ENCODE measurements at regions not wholly inside any gene's neighbourhood (a gene's known extent, or its start where the extent isn't known, plus 50 kb on each side); places are given as distances from the start of the nearest gene placed in this dataset.

DNA sequence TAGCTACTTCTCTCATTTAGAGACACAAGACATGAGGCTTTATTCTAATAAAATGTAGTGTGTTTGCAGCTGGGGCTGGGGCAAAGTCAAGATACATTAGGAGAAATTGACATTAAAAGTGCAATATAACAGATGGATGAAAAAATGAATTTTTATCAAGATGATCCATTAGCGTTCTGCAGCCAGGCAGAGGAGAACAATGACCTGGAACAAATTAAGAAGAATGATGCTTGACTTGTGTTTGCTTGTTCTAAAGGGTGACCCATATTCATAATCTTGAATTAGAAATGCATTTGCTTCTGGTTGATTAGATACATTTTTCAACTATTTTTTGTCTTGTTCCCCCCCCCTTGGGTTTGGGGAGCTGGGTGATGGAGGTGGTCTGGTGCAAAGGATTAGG lies 439.5 kb upstream of the BOD1L1 start:
- no peak overlapping the region for H4K8ac ChIP-seq (replicated peaks; ENCODE audit: insufficient read length, low read depth, low read length)
- no peak overlapping the region for H2AFZ ChIP-seq (ENCODE audit: low read length)
- no peaks in the 10 kb centered on the region for H3K79me2 ChIP-seq (ENCODE audit: insufficient read depth, low read length)
- H4K91ac ChIP-seq (ENCODE audit: insufficient read length, low read depth, low read length) = no peak overlapping the region
- WGBS (ENCODE audit: extremely low coverage, insufficient read length, low lambda C conversion rate) = no CpG with 5 or more reads among the region's 1 CpG
- Mint-ChIP-seq H3K27me3 (ENCODE audit: low read depth) (peaks cover 3% of the 10 kb centered on the region), H3K4me1 (peaks cover 26 to 30% of the 10 kb centered on the region in 2 experiments), H3K27ac (no peak overlapping the region), H3K4me3 (no peak overlapping the region), H3K9me3 (peaks cover 1 to 6% of the 10 kb centered on the region in 2 experiments; a peak in 4 of 5 replicates), H3K36me3 (ENCODE audit: insufficient read depth in 1 of 3, low read depth in 3 of 3) (peaks cover 2 to 4% (median 3%) of the 10 kb centered on the region in 3 experiments; a peak in 4 of 7 replicates)
- no peak overlapping the region for H2BK20ac ChIP-seq (ENCODE audit: low read depth, low read length, poor library complexity, severe bottlenecking)
- no peaks in the 10 kb centered on the region for H3K27me3 ChIP-seq (ENCODE audit: insufficient read depth, low read length)
- no peak overlapping the region for H2BK120ac ChIP-seq (ENCODE audit: low read depth, low read length, poor library complexity, severe bottlenecking)
- H3K4me1 ChIP-seq (ENCODE audit: insufficient read depth, low read length) = peaks cover 3% of the 10 kb centered on the region; the same call in 1 of the 2 replicates
- no peaks in the 10 kb centered on the region for H4K20me1 ChIP-seq (ENCODE audit: control insufficient read depth, insufficient read depth, insufficient read length)
- H3K4me2 ChIP-seq (ENCODE audit: insufficient read depth, insufficient read length, low read length) = no peak overlapping the region
- no peak for DNase-seq
- no peak overlapping the region for H3K23ac ChIP-seq (ENCODE audit: insufficient read length, low read depth, low read length)
- TF ChIP-seq, protein P1, sequence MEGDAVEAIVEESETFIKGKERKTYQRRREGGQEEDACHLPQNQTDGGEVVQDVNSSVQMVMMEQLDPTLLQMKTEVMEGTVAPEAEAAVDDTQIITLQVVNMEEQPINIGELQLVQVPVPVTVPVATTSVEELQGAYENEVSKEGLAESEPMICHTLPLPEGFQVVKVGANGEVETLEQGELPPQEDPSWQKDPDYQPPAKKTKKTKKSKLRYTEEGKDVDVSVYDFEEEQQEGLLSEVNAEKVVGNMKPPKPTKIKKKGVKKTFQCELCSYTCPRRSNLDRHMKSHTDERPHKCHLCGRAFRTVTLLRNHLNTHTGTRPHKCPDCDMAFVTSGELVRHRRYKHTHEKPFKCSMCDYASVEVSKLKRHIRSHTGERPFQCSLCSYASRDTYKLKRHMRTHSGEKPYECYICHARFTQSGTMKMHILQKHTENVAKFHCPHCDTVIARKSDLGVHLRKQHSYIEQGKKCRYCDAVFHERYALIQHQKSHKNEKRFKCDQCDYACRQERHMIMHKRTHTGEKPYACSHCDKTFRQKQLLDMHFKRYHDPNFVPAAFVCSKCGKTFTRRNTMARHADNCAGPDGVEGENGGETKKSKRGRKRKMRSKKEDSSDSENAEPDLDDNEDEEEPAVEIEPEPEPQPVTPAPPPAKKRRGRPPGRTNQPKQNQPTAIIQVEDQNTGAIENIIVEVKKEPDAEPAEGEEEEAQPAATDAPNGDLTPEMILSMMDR (conservative IDR thresholded peaks at IDR 0.05) = no peak
- H2AK5ac ChIP-seq (ENCODE audit: insufficient read length, low read length) = no peak overlapping the region
- H3K14ac ChIP-seq (ENCODE audit: insufficient read depth, low read length) = no peak overlapping the region
- no peak overlapping the region for H3K4ac ChIP-seq (ENCODE audit: low read depth, low read length)
- no peak overlapping the region for H3K56ac ChIP-seq (ENCODE audit: insufficient read length, low read depth, low read length)
- no peaks in the 10 kb centered on the region for H3K79me1 ChIP-seq (ENCODE audit: insufficient read depth, low read depth, low read length, poor library complexity, severe bottlenecking)
- no peak overlapping the region for H2BK15ac ChIP-seq (ENCODE audit: low read depth, low read length)
- H3K18ac ChIP-seq (ENCODE audit: insufficient read length, low read depth, low read length) = no peak overlapping the region
- no peak overlapping the region for H3K27ac ChIP-seq (ENCODE audit: insufficient read length, low read depth, low read length)
- no peak overlapping the region for H3K9ac ChIP-seq (ENCODE audit: extremely low read depth, insufficient read length, low read length)
- no peak overlapping the region for H3T11ph ChIP-seq (ENCODE audit: low read length)
- H3K9me3 ChIP-seq (ENCODE audit: control insufficient read depth, low read depth, low read length) = peaks cover 9% of the 10 kb centered on the region
- H2BK5ac ChIP-seq (ENCODE audit: insufficient read length, low read length) = no peak overlapping the region
- no peak overlapping the region for H4K5ac ChIP-seq (ENCODE audit: insufficient read length, low read depth, low read length)
- no peak overlapping the region for H2BK12ac ChIP-seq (ENCODE audit: insufficient read length, low read depth, low read length)
- no peaks in the 10 kb centered on the region for H3K23me2 ChIP-seq (ENCODE audit: insufficient read length, low read depth, low read length, poor library complexity, severe bottlenecking)

Data from H9 (cell line).